Stimulated activated CD8-positive, alpha-beta memory T cell treated with anti-CD3 and anti-CD28 coated beads, Interleukin-7, amount 100 ng/mL, for 1 hour (primary cell): ENCODE measurements at regions not wholly inside any gene's neighbourhood (a gene's known extent, or its start where the extent isn't known, plus 50 kb on each side); places are given as distances from the start of the nearest gene placed in this dataset.
"Not testable (repeated sequence)": the region's sequence is repeated elsewhere in the genome, so short reads cannot be mapped to it uniquely, and the experiment has no call there.

Experiments
- DNase-seq, 2 donors: peaks; one replicate each; pipeline ENCODE4 v3.0.0-alpha.2; 2020; ENCODE audit warnings: low read depth in 2 of 2

DNA sequence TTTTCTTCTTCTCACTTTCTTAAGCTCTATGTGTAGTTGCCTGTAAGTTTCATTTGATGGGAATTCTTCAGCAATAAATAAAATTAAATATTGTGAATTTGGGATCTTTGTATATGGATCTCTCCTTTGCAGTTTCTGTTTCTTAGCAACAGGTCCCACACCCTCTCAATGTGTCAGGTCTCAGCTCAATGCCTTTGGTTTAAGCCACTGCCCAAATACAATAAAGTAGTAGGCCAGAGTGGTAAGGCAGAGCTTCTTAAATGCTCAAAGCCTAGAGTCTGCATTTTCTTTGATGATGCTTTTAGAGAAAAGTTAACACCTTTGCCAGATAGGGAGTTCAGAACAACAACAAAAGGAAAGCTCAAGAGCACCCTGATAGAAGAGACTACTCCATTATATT is 343.7 kb downstream of the NSUN3 start:
- DNase-seq, result no peak

DNA sequence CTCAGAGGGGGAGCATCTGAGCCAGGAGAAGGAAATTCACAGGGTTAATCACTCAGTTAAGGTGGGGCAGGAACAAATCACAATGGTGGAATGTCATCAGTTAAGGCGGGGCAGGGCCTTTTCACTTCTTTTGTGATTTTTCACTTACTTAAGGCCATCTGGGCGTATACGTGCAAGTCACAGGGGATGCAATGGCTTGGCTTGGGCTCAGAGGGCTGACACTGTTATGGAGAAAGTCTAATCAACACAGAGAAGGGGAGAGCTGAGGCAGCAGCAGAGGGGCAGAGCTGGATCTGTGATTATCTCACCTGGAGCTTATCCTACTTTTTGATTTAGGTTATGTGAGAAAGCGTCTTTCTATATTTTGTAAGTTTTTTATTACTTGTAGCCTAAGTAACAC is 350.1 kb downstream of the NSUN3 start:
- not testable (repeated sequence) for DNase-seq

DNA sequence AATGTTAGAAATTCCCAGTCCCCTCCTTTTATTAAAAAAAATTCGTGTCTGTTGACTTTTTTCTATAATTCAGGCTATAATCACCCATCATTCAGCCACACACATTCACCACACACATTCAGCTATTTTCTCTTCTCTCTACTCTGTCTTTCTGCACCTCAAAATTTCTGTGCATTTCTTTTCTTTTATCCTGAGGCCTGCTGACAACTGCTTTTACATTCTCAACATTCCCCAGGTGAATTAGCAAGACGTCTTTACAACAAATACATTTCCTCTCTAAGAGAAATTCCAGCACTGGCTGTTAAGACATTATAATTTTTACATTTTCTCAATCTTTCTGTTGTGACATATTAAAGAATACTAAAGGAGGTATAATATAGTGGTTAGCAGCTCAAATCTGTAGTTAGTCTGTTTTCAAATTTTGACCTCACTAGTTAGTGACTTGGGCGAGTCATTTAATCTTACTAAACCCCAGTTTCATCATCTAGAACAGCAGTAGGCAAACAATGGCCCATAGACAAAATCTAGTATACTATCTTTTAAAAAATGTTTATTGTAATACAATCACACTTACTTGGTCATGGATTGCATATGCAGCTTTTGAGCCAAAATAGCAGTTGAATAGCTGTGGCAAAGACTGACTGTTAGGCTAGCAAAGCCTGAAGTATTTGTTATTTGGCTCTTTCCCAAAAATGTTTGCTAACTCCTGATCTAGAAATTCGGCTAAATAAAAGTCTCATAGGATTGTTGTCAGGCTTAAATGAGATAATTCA is 350.7 kb downstream of the NSUN3 start:
- DNase-seq, result no peak

DNA sequence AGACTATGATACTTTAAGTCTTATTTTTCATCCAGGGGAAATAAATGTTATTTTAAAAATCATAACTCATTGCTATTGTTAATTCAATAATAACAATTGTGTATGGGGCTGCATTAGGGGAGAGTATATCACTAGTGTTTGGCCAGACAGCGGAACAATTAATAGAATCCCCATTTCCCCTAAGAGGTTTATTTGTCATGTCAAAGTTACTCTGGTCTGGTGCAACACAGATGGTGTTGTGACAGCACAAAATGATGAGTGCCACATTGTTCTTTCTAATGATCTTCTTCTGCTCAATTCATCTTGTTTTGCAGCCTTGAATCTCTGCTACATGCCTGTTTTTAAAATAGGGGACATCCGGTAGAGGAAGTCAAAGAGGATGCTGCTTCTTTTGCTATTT is 351.6 kb downstream of the NSUN3 start:
- DNase-seq, result no peak

DNA sequence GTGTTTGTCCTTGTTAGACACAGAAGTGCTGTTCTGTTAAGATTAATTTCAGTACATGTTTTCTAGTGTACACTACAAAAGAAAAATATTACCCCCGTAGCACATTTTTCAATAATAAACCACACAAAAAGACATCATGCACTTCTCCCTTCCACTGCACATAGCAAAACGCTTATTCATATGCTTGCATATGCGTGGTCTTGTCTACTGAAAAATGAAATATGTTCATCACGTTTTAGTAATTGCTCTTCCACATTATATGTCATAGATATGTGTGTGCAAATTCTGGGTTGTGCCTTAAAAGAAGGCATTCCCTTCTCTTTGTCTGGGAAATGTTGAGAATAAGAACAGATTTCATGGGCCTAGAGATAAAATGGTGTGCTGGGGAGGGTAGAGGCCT is 353.9 kb downstream of the NSUN3 start:
- DNase-seq, result no peak

DNA sequence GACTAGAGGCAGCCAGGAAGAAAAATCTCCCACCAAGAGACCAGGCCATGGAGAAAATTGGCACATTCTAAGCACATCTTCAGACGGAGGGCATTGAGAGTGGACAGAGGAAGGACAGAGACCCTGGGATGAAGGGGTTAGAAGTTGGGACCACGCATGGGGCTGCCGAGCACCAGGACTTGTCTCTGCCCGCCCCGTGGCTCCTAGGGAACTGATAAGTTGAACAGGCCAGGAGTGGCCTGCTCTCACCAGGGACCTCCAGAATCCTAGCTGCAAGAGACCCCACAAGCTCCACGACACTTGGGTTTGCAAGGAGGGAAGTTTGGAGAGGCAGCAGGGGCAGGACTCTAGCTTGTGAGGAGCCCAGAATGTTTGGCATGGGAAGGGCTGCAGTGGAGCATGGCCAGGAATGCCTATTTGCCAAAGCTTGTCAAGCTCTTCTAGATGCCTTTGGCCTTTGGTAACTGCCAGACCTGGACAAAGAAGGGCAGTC is 355.1 kb downstream of the NSUN3 start:
- no peak for DNase-seq

DNA sequence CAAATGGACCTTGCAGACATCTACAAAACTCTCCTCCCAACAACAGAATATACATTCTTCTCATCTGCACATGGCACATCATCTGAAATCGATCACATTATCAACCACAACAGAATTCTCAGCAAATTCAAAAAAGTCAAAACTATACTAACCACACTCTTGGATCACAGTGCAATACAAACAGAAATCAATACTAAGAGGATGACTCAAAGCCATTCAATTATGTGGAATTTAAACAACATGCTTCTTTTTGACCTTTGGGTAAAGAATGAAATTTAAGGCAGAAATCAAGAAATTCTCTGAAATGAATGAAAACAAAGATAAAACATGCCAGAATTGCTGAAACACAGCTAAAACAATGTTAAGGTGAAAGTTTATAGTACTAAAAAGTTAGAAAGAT is 358.1 kb downstream of the NSUN3 start:
- no peak for DNase-seq

DNA sequence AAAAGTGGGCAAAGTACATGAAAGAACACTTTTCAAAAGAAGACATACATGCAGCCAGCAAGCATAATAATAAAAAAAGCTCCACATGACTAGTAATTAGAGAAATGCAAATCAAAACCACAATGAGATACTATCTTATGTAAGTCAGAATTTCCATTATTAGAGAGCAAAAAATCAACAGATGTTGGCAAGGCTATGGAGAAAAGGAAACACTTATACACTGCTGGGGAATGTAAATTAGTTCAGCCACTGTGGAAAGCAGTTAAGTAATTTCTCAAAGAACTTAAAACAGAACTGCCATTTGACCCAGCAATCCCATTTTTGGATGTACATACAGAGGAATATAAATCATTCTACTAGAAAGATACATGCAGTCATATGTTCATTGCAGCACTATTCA is 360.7 kb downstream of the NSUN3 start:
- no peak for DNase-seq

DNA sequence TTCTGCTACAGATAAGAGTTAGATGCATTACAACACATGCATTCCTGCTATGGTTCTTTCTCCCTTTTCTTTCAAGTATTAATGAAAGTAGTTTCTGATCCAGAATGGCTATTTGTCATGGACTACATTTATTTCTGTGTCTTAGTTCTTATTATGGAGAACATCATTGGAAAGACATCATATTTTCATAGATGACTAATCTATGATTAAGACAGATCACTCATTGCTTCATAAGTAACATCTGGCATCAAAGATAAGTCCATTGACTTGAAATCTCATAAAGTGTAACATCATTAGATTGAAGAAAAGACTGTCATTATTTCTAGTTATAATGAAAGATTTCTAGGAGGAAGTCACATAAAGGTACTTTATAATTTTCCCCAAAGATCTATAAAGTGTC is 366.7 kb downstream of the NSUN3 start:
- no peak for DNase-seq

DNA sequence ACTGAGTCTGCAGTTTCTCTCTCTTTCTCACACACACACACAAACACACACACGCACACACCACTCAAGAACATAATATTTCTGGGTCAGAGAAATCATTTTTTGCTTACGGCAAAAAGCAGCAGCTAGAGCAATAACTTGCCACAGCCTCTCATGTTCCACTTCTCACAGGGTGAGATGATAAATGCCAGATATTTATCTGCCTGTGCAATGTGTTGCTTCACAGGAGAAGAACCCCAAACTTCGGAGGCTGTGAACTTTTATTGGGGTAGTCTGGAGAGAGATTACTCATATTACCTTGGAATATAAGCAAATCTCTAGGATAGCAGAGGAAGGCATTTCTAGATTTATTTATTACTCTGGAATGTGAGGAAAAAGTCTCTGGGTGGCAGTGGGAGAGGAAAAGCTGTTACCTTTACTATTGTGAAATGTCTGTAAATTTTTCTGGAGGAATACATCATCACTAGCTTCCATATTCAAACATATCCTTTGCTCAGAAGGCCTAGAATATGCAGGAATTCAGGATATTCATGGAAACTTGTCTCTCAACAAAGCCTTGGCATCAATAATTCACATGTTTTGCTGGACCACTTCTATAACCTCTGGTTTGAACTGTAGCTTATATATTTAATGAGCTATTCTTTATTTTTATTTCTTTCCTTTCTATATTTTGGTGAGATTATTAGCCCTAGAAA is 369.2 kb downstream of the NSUN3 start:
- no peak for DNase-seq

DNA sequence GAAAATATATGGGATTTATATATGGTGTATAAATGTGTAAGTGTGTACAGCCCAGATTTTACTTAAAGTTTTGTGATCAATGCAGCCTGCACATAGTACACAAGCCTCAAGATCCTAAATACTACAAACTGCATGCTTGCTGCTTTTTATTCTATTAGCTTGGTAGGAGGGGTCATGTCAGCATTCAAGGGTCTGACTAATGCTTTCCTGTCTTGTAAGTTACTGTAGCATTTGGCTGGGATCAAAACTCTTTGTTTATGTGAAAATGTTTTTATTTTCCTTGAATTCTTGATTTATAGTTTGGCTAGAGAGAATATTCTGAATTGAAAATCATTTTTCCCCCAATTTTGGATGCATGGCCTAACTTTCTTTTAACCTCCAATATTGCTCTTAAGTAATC is 370.9 kb downstream of the NSUN3 start:
- DNase-seq, result no peak

DNA sequence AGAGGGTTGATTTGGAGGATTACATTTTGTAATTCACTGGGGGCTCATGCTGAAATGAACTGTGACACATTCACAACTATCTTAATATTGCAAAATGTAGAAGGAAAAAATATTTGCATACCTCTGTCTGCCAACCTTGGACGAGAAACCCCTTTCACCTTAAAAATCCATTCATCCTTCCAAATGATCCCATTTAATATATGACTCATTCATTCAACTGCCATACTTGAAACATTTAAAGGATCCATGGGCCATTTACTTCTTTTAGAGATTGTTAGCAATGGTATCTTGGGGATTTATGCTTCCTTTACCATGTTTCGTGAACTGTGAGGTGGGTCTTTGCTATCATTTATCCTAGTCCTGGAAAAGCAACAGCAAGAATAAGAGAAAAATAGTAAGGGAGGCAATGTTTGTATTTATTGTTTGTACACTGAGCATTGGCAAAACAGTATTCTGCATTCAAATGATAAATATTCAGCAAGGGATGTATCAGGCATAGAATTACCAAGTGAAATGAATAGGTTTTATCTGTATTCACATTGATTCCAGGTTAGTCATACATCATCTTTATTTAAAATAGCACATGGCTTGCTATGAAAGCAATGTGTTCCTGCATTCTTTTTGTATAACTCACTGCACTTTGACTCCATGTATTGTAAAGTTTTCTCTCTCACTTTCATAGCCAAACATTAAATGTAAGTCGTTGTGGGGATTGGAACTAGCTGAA is 378.1 kb downstream of the NSUN3 start:
- DNase-seq, result no peak

DNA sequence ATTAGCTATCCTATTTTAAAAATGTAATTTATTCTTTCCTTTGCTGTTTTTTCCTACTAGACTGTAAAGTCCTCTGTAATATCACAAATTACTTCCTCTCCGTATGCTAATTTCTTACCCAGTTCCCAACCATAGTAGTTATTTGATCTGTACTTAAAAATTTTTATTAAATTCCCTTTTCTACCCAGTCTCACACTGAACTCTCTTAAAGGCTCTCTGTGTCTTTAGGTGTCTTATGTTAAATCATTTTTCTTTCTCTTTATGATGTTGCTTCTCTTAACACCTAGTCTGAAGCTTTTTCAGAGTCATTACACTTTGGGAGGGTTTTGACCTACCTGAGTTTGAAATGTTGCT is 378.6 kb downstream of the NSUN3 start:
- DNase-seq, result no peak

DNA sequence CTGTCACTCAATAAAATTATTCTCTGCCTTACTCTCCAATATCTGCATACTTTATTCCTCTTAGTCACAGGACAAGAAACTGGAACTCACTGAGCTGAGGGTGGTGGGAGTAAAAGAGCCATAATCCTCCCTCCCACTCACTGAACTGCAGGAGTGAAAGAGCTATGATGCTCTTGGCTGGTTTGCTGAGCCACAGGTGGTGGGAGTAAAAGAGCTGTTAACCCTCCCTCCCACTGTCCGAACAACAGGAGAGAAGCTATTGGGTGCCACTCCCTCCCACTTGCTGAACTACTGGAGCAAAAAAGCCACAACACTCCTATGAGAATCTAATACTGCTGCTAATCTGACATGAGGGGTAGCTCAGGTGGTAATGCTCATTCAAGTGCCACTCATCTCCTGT is 391.0 kb downstream of the NSUN3 start:
- no peak for DNase-seq

DNA sequence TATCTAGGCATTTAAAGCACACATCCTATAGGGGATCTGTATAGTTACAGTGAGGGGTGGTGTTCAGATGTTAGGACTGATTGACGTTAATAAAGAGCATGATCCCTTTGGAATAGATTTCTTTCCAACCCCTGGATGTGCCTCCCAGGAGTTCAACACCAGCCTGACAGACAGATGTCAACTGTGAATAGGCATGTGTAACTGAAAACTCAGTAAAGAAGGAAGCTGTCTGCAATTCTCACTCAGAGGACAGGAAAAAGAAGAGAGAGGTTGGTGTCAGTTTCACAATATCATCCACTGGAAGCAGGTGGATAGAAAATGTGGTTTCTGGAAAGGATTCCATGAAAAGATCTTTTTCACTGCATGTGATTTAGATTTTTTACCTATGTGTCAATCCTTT is 396.3 kb downstream of the NSUN3 start:
- no peak for DNase-seq

DNA sequence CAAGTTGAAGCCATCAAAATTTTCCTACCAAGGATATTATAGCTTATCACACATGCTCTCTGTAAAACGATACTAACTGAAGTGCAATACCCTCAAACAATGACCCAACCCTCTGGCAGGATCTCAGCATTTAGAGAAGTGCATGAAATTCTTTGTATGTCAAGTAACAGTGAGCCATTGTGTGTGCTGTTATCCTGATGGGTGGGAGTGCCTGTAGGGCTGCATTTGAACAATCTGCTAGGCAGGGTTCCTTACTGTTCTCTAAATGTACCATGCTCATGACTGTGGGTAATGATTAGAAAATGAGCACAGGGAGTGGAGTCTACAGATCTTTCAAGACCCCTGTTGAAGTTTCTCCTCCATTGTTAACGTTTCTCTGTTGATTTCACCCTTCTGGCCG is 398.1 kb downstream of the NSUN3 start:
- DNase-seq, result no peak

DNA sequence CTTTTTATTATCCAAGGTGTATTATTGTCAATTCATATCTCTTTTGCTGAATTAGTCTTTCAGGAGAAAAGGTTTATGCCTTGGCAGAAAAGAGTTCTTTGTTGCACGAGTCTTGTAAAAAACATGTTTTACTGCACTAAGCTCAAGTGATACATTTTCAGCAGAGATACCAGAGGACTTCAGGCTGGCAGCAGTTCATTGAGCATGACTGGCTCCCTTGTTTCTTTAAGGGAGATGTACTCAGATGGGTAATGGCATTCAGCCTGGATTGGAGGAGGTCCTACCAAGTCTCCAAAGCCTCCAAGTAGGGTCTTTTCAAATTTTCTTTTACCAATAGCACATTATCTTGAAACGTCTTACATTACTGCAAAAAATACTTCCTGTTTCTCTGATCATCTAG is 400.1 kb downstream of the NSUN3 start:
- no peak for DNase-seq

DNA sequence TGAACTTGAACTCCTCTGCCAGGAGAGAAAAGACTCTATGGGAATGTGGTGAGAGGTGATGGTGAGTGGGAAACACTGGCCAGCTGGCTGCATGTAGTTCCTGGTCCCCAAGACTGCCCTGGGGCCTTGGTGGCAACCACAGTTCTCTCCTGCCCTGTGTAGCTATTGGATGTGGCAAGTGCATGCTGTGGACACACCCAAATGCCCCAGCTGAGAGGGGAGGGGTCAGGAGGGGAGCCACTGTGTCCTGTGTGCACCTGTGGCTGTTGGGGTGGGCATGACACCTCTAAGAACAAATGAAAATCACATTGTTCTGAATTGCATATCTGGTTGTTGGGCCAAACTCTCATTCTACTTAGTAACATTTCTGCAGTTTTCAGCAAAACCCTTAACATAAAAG is 409.6 kb downstream of the NSUN3 start:
- no peak for DNase-seq

DNA sequence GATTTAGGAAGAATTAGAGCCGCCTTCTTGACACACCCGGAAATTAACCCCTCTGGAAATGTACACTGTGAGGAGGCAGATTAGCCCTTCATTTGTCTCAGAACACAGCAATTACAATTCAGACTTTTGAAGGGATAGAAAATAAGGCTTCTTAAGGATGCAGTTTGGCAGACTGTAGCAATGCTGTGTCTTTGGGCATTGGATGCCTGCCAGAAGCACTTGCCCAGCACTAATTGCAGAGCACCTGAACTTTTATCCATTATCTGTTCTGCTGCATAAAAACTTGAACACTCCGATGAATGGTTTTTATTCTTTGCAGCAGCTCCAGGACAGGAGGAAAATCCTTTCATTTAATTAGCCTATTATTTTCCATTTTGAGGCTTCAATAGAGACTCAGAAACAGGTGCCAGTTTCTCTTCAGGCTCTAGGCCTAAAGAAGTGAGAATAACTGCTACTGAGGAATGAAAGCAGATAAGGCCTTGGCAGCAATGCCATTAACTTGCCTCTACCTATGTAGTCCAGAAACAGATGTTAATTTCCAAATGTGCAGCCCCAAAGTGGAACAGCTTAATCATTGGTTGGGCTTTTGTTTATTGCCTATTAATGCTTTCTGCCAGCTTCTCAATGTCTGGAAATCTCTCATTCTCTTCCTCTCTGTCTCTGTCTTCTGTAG is 418.5 kb downstream of the NSUN3 start:
- DNase-seq, result no peak

DNA sequence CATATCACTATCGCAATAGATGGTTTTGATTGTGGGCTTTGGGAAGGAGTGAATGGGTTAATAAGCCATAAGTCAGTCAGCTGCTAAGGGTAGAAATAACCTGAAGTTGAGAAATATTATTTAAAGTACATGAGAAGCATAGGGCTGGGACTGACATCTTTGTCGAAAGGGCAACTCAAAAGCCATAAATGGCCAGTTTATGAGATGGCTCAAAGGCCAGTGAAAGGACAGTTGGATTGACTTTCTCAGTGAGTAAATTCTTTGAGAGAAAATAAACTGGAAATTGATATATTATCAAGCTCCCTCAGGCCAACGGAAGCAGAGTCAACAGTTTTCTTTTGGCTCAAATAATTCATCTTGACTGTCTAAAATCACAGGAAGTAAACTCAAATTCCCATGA is 419.8 kb downstream of the NSUN3 start:
- DNase-seq, result no peak

DNA sequence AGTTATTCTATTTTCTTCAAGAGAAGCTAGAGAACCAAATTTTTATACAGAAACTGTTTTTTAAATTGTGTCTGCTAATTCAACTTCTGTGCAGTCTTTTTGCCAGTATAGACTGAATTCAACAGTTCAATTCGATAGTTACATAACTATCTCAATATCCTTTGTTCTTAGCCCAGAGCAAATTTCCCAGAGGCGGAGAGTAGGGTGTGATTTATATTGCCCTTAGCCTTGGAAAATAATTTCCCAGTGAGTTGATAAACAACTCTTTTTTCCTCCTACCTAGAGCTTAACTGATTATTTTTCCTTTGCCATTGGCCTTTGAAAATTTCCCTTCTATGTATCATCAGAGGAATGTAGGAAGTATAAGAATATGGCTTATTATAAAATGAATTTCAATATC is 420.5 kb downstream of the NSUN3 start:
- DNase-seq, result no peak

DNA sequence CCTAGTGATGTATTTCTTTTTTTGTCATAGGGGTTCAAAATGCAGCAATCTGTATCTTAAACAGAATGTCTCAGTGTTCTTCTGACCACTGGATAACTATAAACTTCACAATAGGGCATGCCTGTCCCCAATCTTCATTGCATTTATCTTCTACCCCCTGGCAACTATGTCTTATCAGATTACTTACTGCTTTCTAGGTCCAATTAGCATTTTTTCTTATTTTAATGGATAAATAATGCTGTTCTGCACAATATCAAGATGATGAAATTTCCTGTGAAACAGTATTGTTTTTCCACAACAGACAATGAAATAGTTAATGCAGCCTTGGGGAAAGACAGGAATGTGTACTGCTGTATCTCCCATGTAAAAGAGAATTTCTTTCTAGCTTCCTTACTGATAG is 432.1 kb downstream of the NSUN3 start:
- DNase-seq, result no peak
